ENCODE measurements at regions not wholly inside any gene's neighbourhood (a gene's known extent, or its start where the extent isn't known, plus 50 kb on each side); places are given as distances from the start of the nearest gene placed in this dataset.

- TF ChIP-seq, protein P1, sequence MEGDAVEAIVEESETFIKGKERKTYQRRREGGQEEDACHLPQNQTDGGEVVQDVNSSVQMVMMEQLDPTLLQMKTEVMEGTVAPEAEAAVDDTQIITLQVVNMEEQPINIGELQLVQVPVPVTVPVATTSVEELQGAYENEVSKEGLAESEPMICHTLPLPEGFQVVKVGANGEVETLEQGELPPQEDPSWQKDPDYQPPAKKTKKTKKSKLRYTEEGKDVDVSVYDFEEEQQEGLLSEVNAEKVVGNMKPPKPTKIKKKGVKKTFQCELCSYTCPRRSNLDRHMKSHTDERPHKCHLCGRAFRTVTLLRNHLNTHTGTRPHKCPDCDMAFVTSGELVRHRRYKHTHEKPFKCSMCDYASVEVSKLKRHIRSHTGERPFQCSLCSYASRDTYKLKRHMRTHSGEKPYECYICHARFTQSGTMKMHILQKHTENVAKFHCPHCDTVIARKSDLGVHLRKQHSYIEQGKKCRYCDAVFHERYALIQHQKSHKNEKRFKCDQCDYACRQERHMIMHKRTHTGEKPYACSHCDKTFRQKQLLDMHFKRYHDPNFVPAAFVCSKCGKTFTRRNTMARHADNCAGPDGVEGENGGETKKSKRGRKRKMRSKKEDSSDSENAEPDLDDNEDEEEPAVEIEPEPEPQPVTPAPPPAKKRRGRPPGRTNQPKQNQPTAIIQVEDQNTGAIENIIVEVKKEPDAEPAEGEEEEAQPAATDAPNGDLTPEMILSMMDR (conservative IDR thresholded peaks at IDR 0.05; ENCODE audit: low read depth, low read length) = no peak
- no peak for TF ChIP-seq EZH2 (IDR thresholded peaks at IDR 0.05; ENCODE audit: low read length, unreplicated experiment)
Observed at GRCh38 chr1:58209575-58209974, 337.0 kb downstream of the OMA1 start.

Measured in PC-3 (cell line).